Tibial artery (tissue), 4 donors: ENCODE measurements at regions not wholly inside any gene's neighbourhood (a gene's known extent, or its start where the extent isn't known, plus 50 kb on each side); places are given as distances from the start of the nearest gene placed in this dataset.
"Not testable (repeated sequence)": the region's sequence is repeated elsewhere in the genome, so short reads cannot be mapped to it uniquely, and the experiment has no call there.

ENCODE experiments used
- DNase-seq, 2 donors: peaks; one replicate each; pipeline ENCODE4 v3.0.0-alpha.2; 2019
- H3K27ac ChIP-seq, 2 donors: fragments of 200-600 bp; sonication (generic) in 1 of 2; 1 replicate in 1 of 2; 2 replicates in 1 of 2; pipeline ENCODE4 v1.5.1; 2018 to 2019; ENCODE audit warnings: mild to moderate bottlenecking in 1 of 2
- H3K27me3 ChIP-seq, 2 donors: fragments of 200-600 bp; sonication (generic) in 1 of 2; one replicate each; pipeline versions ENCODE4 v1.5.1 to v1.6.0; 2016 to 2019
- H3K36me3 ChIP-seq, 3 donors: fragments of 200-600 bp; sonication (generic) in 2 of 3; one replicate each; pipeline ENCODE4 v1.5.1; 2016 to 2019; ENCODE audit warnings: mild to moderate bottlenecking in 2 of 3
- H3K4me1 ChIP-seq, 4 donors: fragments of 200-600 bp; sonication (generic) in 2 of 4; 1 replicate in 3 of 4; 2 replicates in 1 of 4; pipeline ENCODE4 v1.5.1; 2016 to 2019
- H3K4me3 ChIP-seq, 2 donors: fragments of 200-600 bp; sonication (generic) in 1 of 2; 1 replicate in 1 of 2; 2 replicates in 1 of 2; pipeline ENCODE4 v1.5.1; 2018 to 2019; ENCODE audit warnings: mild to moderate bottlenecking in 2 of 2
- H3K9me3 ChIP-seq, 3 donors: fragments of 200-600 bp; sonication (generic) in 1 of 3; one replicate each; pipeline ENCODE4 v1.5.1; 2016 to 2019
- CTCF ChIP-seq, 2 experiments: fragments of 200-600 bp in 1 of 2; fragments of 450-650 bp in 1 of 2; IDR thresholded peaks; one replicate each; pipeline ENCODE4 v1.5.1; 2017 to 2019; ENCODE audit warnings: antibody characterized with exemption in 2 of 2, mild to moderate bottlenecking in 1 of 2, moderate library complexity in 1 of 2
- intact Hi-C: fragments of 100-400 bp; cut with DNase I; formaldehyde crosslinking; loops from one replicate; pipeline ENCODE4 v1.15.0; 2023; ENCODE audit warnings: low total_unique reads

- Histone ChIP-seq H3K4me1 (no peaks in the 10 kb centered on the region), H3K9me3 (no peaks in the 10 kb centered on the region), H3K4me3 (no peak overlapping the region), H3K27me3 (no peaks in the 10 kb centered on the region), H3K27ac (no peak overlapping the region), H3K36me3 (no peaks in the 10 kb centered on the region)
- no peak for TF ChIP-seq CTCF (IDR thresholded peaks at IDR 0.05)
- no peak for DNase-seq
- intact Hi-C loops, result no loop called here
Observed at GRCh38 chr17:53765609-53766008, 57.1 kb upstream of the KIF2B start.

GRCh38 chr17:53765129-53765528 lies 57.6 kb upstream of the KIF2B start:
- no peak for TF ChIP-seq CTCF (IDR thresholded peaks at IDR 0.05)
- H3K27ac ChIP-seq, result no peak overlapping the region
- no peaks in the 10 kb centered on the region for H3K4me1 ChIP-seq
- H3K36me3 ChIP-seq, result no peaks in the 10 kb centered on the region
- DNase-seq, result no peak
- H3K4me3 ChIP-seq, result no peak overlapping the region
- H3K27me3 ChIP-seq, result no peaks in the 10 kb centered on the region
- no peaks in the 10 kb centered on the region for H3K9me3 ChIP-seq
- intact Hi-C loops, result no loop called here

GRCh38 chr17:53757559-53757958 lies 65.2 kb upstream of the KIF2B start:
- DNase-seq, result no peak
- no peak for TF ChIP-seq CTCF (IDR thresholded peaks at IDR 0.05)
- no peak overlapping the region for H3K27ac ChIP-seq
- H3K27me3 ChIP-seq, result no peaks in the 10 kb centered on the region
- H3K4me3 ChIP-seq, result no peak overlapping the region
- H3K36me3 ChIP-seq, result no peaks in the 10 kb centered on the region
- no peaks in the 10 kb centered on the region for H3K4me1 ChIP-seq
- intact Hi-C loops, result no loop called here
- no peaks in the 10 kb centered on the region for H3K9me3 ChIP-seq

- DNase-seq, H3K36me3 ChIP-seq, H3K4me1 ChIP-seq, H3K27ac ChIP-seq, intact Hi-C loops, H3K9me3 ChIP-seq, H3K27me3 ChIP-seq, H3K4me3 ChIP-seq: not testable (repeated sequence)
Observed at GRCh38 chr17:53757116-53757515, 65.6 kb upstream of the KIF2B start.

GRCh38 chr17:53749178-53749577 lies 73.5 kb upstream of the KIF2B start:
- Histone ChIP-seq H3K27me3 (no peaks in the 10 kb centered on the region), H3K36me3 (no peaks in the 10 kb centered on the region), H3K9me3 (no peaks in the 10 kb centered on the region), H3K27ac (no peak overlapping the region), H3K4me1 (no peaks in the 10 kb centered on the region), H3K4me3 (no peak overlapping the region)
- no peak for TF ChIP-seq CTCF (IDR thresholded peaks at IDR 0.05)
- no peak for DNase-seq
- intact Hi-C loops, result no loop called here

- DNase-seq, intact Hi-C loops, H3K27me3 ChIP-seq: not testable (repeated sequence)
Observed at GRCh38 chr17:53748159-53748820, 74.4 kb upstream of the KIF2B start.

GRCh38 chr17:53740312-53740711 lies 82.4 kb upstream of the KIF2B start:
- Histone ChIP-seq H3K4me3 (no peak overlapping the region), H3K36me3 (no peaks in the 10 kb centered on the region), H3K9me3 (no peaks in the 10 kb centered on the region), H3K4me1 (no peaks in the 10 kb centered on the region), H3K27ac (no peak overlapping the region), H3K27me3 (no peaks in the 10 kb centered on the region)
- no peak for TF ChIP-seq CTCF (IDR thresholded peaks at IDR 0.05)
- intact Hi-C loops, result no loop called here
- DNase-seq, result no peak

More at GRCh38 chr17:53748159-53748820, 74.4 kb upstream of the KIF2B start:
- not testable (repeated sequence) for H3K4me3 ChIP-seq, H3K27ac ChIP-seq, H3K4me1 ChIP-seq, H3K36me3 ChIP-seq, H3K9me3 ChIP-seq
